GM23338 (cell line): ENCODE measurements at regions not wholly inside any gene's neighbourhood (a gene's known extent, or its start where the extent isn't known, plus 50 kb on each side); places are given as distances from the start of the nearest gene placed in this dataset.

Experiments used
- ATAC-seq: fragments of 200-7000 bp; cut with Tn5 transposase; 3 replicates; pipeline ENCODE4 v1.9.1; 2020
- DNase-seq: peaks from one replicate; pipeline ENCODE4 v3.0.0-alpha.2; 2015; ENCODE audit warnings: low spot score
- H2AFZ ChIP-seq: fragments of 200-600 bp; sonication (generic); 2 replicates; pipeline ENCODE4 v1.8.0; 2016; ENCODE audit warnings: antibody characterized with exemption, mild to moderate bottlenecking, moderate library complexity
- H3F3A ChIP-seq: fragments of 200-600 bp; sonication (generic); replicated peaks from 2 replicates; pipeline ENCODE4 v1.8.0; 2017; ENCODE audit warnings: antibody characterized with exemption, mixed run types, low read depth
- H3K27ac ChIP-seq: fragments of 200-600 bp; sonication (generic); 2 replicates; pipeline ENCODE4 v1.6.1; 2016; ENCODE audit warnings: low read depth
- H3K27me3 ChIP-seq: fragments of 200-600 bp; sonication (generic); 2 replicates; pipeline ENCODE4 v1.8.0; 2016; ENCODE audit warnings: mild to moderate bottlenecking, mixed run types, moderate library complexity; ENCODE audit not compliant: insufficient read depth
- H3K36me3 ChIP-seq: fragments of 200-600 bp; sonication (generic); 2 replicates; pipeline ENCODE4 v1.8.0; 2016; ENCODE audit warnings: mild to moderate bottlenecking; ENCODE audit not compliant: insufficient read depth
- H3K4me1 ChIP-seq: fragments of 200-600 bp; sonication (generic); 2 replicates; pipeline ENCODE4 v1.8.0; 2016; ENCODE audit warnings: mild to moderate bottlenecking, moderate library complexity; ENCODE audit not compliant: insufficient read depth
- H3K4me2 ChIP-seq: fragments of 200-600 bp; sonication (generic); 2 replicates; pipeline ENCODE4 v1.7.1; 2017; ENCODE audit warnings: mixed run types
- H3K4me3 ChIP-seq: fragments of 200-600 bp; sonication (generic); 2 replicates; pipeline ENCODE4 v1.6.1; 2016; ENCODE audit warnings: mixed run types
- H3K79me2 ChIP-seq: fragments of 200-600 bp; sonication (generic); replicated peaks from 2 replicates; pipeline ENCODE4 v1.8.0; 2017; ENCODE audit warnings: mild to moderate bottlenecking; ENCODE audit not compliant: insufficient read depth
- H3K9me2 ChIP-seq: fragments of 200-600 bp; sonication (generic); 2 replicates; pipeline ENCODE4 v1.8.0; 2017; ENCODE audit not compliant: insufficient read depth
- H4K20me1 ChIP-seq: fragments of 200-600 bp; sonication (generic); replicated peaks from 2 replicates; pipeline ENCODE4 v1.8.0; 2017; ENCODE audit warnings: mild to moderate bottlenecking; ENCODE audit not compliant: insufficient read depth
- H3K27ac Mint-ChIP-seq: 2 replicates; pipeline ENCODE4 v1.8.0; 2020; ENCODE audit warnings: inconsistent platforms, mild to moderate bottlenecking, moderate library complexity, mixed read lengths
- H3K27me3 Mint-ChIP-seq: 3 replicates; pipeline ENCODE4 v1.8.0; 2022; ENCODE audit warnings: low read depth, mild to moderate bottlenecking, moderate library complexity, mixed read lengths, inconsistent platforms; ENCODE audit not compliant: insufficient read depth, poor library complexity
- H3K36me3 Mint-ChIP-seq: 3 replicates; pipeline ENCODE4 v1.8.0; 2021; ENCODE audit warnings: low read depth, mild to moderate bottlenecking, inconsistent platforms, moderate library complexity, mixed read lengths
- H3K4me1 Mint-ChIP-seq: 3 replicates; pipeline ENCODE4 v1.8.0; 2020; ENCODE audit warnings: mild to moderate bottlenecking, inconsistent platforms, mixed read lengths
- H3K4me3 Mint-ChIP-seq: 3 replicates; pipeline ENCODE4 v1.8.0; 2021; ENCODE audit warnings: moderate library complexity, mild to moderate bottlenecking, inconsistent platforms, mixed read lengths
- H3K9me3 Mint-ChIP-seq: 3 replicates; pipeline ENCODE4 v1.8.0; 2020; ENCODE audit warnings: moderate library complexity, mild to moderate bottlenecking, inconsistent platforms, mixed read lengths
- CREB1 ChIP-seq: fragments of 250-450 bp; sonication (Bioruptor Pico); IDR thresholded peaks from 2 replicates; pipeline ENCODE4 v1.5.0; 2020; ENCODE audit warnings: low read depth, mild to moderate bottlenecking, moderate library complexity
- EZH2 ChIP-seq: fragments of 200-600 bp; sonication (generic); IDR thresholded peaks from one replicate; pipeline ENCODE4 v1.8.0; 2017; ENCODE audit warnings: antibody characterized with exemption, mild to moderate bottlenecking, low read depth; ENCODE audit not compliant: unreplicated experiment
- EZH2phosphoT487 ChIP-seq: fragments of 200-600 bp; sonication (generic); IDR thresholded peaks from one replicate; pipeline ENCODE4 v1.8.1; 2018; ENCODE audit warnings: antibody characterized with exemption; ENCODE audit not compliant: unreplicated experiment
- JUNB ChIP-seq: IDR thresholded peaks from one replicate; pipeline ENCODE4 v1.6.1; 2016; ENCODE audit warnings: antibody characterized with exemption; ENCODE audit not compliant: unreplicated experiment
- NANOG ChIP-seq: IDR thresholded peaks from 2 replicates; pipeline ENCODE4 v1.6.1; 2016; ENCODE audit warnings: antibody characterized with exemption, borderline replicate concordance
- POLR2AphosphoS5 ChIP-seq: IDR thresholded peaks from 2 replicates; pipeline ENCODE4 v1.6.1; 2016; ENCODE audit warnings: antibody characterized with exemption, low read depth
- STAT1 ChIP-seq: IDR thresholded peaks from one replicate; pipeline ENCODE4 v1.6.1; 2016; ENCODE audit warnings: antibody characterized with exemption; ENCODE audit not compliant: unreplicated experiment
- ZNF114 ChIP-seq: fragments of 250-450 bp; sonication (Bioruptor Pico); IDR thresholded peaks from 2 replicates; pipeline ENCODE4 v1.5.0; 2020; ENCODE audit warnings: mild to moderate bottlenecking, moderate library complexity
- ZNF331 ChIP-seq: fragments of 250-450 bp; sonication (Bioruptor Pico); IDR thresholded peaks from 2 replicates; pipeline ENCODE4 v1.5.0; 2020; ENCODE audit warnings: low read depth, mild to moderate bottlenecking, moderate library complexity
- TF ChIP-seq, protein P1 (sequence below): IDR thresholded peaks from 2 replicates; pipeline ENCODE4 v1.6.1; 2016; ENCODE audit warnings: antibody characterized with exemption
- TF ChIP-seq, protein P2 (sequence below): IDR thresholded peaks from one replicate; pipeline ENCODE4 v1.6.1; 2018; ENCODE audit warnings: antibody characterized with exemption; ENCODE audit not compliant: unreplicated experiment
- TF ChIP-seq, protein P3 (sequence below), 2 experiments: fragments of 200-600 bp in 1 of 2; sonication (generic) in 1 of 2; conservative IDR thresholded peaks; 2 replicates each; pipeline versions ENCODE4 v1.5.1 to v1.6.1; 2016 to 2017; ENCODE audit warnings: antibody characterized with exemption in 2 of 2, low read depth in 2 of 2, mild to moderate bottlenecking in 2 of 2, moderate library complexity in 1 of 2
- TF ChIP-seq, protein P4 (sequence below): fragments of 250-450 bp; sonication (Bioruptor Pico); IDR thresholded peaks from 2 replicates; pipeline ENCODE4 v1.5.0; 2020; ENCODE audit warnings: mild to moderate bottlenecking, moderate library complexity

DNA sequence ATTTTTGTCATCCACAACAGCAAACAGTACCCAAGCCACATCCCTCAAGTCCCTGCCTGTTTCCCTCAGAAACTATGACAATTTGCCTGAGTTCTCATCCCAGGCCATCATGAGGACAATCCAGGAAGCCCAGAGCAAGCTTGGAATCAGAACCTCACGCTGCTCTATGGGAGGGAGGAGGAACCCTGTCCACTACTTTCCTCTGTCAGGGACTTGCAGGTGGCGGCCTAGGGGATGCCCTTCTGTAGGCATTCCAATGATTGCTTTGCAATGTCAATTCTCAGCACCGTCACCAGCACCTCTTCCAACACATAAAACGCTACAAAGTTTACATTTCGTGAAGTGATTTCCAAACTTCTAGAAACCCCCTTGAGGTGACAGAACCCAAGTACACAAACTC is 170.4 kb upstream of the FSTL4 start:
- Histone ChIP-seq H3K4me1 (no peaks in the 10 kb centered on the region), H4K20me1 (no peaks in the 10 kb centered on the region), H3K4me3 (no peak overlapping the region), H3K9me2 (no peaks in the 10 kb centered on the region; the same call in 1 of the 2 replicates), H3K36me3 (no peaks in the 10 kb centered on the region), H3K27me3 (no peaks in the 10 kb centered on the region), H3K79me2 (no peaks in the 10 kb centered on the region), H3K27ac (no peak overlapping the region), H3F3A (no peaks in the 10 kb centered on the region), H3K4me2 (no peak overlapping the region), H2AFZ (no peak overlapping the region)
- Mint-ChIP-seq H3K27me3 (no peaks in the 10 kb centered on the region), H3K4me3 (no peak overlapping the region), H3K27ac (no peak overlapping the region; the same call in 1 of the 2 replicates), H3K9me3 (no peaks in the 10 kb centered on the region), H3K36me3 (no peaks in the 10 kb centered on the region), H3K4me1 (no peaks in the 10 kb centered on the region)
- ATAC-seq (no peak), DNase-seq (no peak)
- TF ChIP-seq JUNB, result no peak
- TF ChIP-seq, protein P1, sequence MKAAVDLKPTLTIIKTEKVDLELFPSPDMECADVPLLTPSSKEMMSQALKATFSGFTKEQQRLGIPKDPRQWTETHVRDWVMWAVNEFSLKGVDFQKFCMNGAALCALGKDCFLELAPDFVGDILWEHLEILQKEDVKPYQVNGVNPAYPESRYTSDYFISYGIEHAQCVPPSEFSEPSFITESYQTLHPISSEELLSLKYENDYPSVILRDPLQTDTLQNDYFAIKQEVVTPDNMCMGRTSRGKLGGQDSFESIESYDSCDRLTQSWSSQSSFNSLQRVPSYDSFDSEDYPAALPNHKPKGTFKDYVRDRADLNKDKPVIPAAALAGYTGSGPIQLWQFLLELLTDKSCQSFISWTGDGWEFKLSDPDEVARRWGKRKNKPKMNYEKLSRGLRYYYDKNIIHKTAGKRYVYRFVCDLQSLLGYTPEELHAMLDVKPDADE, result no peak
- no peak for TF ChIP-seq CREB1 (CRISPR knock-in tag)
- TF ChIP-seq, protein P2, sequence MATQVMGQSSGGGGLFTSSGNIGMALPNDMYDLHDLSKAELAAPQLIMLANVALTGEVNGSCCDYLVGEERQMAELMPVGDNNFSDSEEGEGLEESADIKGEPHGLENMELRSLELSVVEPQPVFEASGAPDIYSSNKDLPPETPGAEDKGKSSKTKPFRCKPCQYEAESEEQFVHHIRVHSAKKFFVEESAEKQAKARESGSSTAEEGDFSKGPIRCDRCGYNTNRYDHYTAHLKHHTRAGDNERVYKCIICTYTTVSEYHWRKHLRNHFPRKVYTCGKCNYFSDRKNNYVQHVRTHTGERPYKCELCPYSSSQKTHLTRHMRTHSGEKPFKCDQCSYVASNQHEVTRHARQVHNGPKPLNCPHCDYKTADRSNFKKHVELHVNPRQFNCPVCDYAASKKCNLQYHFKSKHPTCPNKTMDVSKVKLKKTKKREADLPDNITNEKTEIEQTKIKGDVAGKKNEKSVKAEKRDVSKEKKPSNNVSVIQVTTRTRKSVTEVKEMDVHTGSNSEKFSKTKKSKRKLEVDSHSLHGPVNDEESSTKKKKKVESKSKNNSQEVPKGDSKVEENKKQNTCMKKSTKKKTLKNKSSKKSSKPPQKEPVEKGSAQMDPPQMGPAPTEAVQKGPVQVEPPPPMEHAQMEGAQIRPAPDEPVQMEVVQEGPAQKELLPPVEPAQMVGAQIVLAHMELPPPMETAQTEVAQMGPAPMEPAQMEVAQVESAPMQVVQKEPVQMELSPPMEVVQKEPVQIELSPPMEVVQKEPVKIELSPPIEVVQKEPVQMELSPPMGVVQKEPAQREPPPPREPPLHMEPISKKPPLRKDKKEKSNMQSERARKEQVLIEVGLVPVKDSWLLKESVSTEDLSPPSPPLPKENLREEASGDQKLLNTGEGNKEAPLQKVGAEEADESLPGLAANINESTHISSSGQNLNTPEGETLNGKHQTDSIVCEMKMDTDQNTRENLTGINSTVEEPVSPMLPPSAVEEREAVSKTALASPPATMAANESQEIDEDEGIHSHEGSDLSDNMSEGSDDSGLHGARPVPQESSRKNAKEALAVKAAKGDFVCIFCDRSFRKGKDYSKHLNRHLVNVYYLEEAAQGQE, result no peak
- TF ChIP-seq EZH2, result no peak
- TF ChIP-seq EZH2phosphoT487, result no peak
- no peak for TF ChIP-seq POLR2AphosphoS5
- no peak for TF ChIP-seq STAT1
- TF ChIP-seq ZNF114 (CRISPR knock-in tag), result no peak
- TF ChIP-seq, protein P3, sequence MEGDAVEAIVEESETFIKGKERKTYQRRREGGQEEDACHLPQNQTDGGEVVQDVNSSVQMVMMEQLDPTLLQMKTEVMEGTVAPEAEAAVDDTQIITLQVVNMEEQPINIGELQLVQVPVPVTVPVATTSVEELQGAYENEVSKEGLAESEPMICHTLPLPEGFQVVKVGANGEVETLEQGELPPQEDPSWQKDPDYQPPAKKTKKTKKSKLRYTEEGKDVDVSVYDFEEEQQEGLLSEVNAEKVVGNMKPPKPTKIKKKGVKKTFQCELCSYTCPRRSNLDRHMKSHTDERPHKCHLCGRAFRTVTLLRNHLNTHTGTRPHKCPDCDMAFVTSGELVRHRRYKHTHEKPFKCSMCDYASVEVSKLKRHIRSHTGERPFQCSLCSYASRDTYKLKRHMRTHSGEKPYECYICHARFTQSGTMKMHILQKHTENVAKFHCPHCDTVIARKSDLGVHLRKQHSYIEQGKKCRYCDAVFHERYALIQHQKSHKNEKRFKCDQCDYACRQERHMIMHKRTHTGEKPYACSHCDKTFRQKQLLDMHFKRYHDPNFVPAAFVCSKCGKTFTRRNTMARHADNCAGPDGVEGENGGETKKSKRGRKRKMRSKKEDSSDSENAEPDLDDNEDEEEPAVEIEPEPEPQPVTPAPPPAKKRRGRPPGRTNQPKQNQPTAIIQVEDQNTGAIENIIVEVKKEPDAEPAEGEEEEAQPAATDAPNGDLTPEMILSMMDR (conservative IDR thresholded peaks at IDR 0.05; ENCODE audit: low read depth in 2 of 2), result no peak
- TF ChIP-seq, protein P4, sequence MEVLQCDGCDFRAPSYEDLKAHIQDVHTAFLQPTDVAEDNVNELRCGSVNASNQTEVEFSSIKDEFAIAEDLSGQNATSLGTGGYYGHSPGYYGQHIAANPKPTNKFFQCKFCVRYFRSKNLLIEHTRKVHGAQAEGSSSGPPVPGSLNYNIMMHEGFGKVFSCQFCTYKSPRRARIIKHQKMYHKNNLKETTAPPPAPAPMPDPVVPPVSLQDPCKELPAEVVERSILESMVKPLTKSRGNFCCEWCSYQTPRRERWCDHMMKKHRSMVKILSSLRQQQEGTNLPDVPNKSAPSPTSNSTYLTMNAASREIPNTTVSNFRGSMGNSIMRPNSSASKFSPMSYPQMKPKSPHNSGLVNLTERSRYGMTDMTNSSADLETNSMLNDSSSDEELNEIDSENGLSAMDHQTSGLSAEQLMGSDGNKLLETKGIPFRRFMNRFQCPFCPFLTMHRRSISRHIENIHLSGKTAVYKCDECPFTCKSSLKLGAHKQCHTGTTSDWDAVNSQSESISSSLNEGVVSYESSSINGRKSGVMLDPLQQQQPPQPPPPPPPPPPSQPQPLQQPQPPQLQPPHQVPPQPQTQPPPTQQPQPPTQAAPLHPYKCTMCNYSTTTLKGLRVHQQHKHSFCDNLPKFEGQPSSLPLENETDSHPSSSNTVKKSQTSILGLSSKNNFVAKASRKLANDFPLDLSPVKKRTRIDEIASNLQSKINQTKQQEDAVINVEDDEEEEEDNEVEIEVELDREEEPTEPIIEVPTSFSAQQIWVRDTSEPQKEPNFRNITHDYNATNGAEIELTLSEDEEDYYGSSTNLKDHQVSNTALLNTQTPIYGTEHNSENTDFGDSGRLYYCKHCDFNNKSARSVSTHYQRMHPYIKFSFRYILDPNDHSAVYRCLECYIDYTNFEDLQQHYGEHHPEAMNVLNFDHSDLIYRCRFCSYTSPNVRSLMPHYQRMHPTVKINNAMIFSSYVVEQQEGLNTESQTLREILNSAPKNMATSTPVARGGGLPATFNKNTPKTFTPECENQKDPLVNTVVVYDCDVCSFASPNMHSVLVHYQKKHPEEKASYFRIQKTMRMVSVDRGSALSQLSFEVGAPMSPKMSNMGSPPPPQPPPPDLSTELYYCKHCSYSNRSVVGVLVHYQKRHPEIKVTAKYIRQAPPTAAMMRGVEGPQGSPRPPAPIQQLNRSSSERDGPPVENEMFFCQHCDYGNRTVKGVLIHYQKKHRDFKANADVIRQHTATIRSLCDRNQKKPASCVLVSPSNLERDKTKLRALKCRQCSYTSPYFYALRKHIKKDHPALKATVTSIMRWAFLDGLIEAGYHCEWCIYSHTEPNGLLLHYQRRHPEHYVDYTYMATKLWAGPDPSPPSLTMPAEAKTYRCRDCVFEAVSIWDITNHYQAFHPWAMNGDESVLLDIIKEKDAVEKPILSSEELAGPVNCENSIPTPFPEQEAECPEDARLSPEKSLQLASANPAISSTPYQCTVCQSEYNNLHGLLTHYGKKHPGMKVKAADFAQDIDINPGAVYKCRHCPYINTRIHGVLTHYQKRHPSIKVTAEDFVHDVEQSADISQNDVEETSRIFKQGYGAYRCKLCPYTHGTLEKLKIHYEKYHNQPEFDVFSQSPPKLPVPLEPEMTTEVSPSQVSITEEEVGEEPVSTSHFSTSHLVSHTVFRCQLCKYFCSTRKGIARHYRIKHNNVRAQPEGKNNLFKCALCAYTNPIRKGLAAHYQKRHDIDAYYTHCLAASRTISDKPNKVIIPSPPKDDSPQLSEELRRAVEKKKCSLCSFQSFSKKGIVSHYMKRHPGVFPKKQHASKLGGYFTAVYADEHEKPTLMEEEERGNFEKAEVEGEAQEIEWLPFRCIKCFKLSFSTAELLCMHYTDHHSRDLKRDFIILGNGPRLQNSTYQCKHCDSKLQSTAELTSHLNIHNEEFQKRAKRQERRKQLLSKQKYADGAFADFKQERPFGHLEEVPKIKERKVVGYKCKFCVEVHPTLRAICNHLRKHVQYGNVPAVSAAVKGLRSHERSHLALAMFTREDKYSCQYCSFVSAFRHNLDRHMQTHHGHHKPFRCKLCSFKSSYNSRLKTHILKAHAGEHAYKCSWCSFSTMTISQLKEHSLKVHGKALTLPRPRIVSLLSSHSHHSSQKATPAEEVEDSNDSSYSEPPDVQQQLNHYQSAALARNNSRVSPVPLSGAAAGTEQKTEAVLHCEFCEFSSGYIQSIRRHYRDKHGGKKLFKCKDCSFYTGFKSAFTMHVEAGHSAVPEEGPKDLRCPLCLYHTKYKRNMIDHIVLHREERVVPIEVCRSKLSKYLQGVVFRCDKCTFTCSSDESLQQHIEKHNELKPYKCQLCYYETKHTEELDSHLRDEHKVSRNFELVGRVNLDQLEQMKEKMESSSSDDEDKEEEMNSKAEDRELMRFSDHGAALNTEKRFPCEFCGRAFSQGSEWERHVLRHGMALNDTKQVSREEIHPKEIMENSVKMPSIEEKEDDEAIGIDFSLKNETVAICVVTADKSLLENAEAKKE (CRISPR knock-in tag), result no peak
- no peak for TF ChIP-seq NANOG
- TF ChIP-seq ZNF331 (CRISPR knock-in tag), result no peak
